Hematopoietic multipotent progenitor cell treated with erythropoietin and hydrocortisone succinate and interleukin-3 and kit ligand, for 17 days (in vitro differentiated cells): ENCODE measurements at regions not wholly inside any gene's neighbourhood (a gene's known extent, or its start where the extent isn't known, plus 50 kb on each side); places are given as distances from the start of the nearest gene placed in this dataset.

Experiments
- DNase-seq: peaks from one replicate; pipeline ENCODE4 v3.0.0-alpha.2; 2015; ENCODE audit warnings: low spot score

- DNase-seq = peak; percentile 18
Measured at GRCh38 chr4:174120446-174121295, 162.8 kb downstream of the FBXO8 start.

DNA sequence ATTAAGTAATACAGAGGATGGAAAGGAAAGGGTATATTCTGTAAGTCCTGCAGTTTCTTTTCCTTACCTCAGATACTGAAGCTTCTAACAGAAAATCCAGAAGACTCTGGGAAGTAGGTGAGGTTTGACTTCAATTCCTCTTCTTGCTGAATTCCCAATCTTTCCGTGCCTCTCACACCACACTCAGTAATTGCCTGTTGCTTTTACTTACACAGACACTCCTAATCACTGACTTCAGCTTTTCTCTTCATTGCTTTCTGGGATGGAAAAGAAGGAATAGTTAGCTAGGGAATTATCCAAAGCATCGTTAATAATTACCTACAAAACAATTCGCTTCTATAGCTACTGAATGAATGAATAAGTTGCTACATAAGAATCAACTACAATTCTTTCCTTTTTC lies 163.6 kb downstream of the FBXO8 start:
- DNase-seq = no peak

DNA sequence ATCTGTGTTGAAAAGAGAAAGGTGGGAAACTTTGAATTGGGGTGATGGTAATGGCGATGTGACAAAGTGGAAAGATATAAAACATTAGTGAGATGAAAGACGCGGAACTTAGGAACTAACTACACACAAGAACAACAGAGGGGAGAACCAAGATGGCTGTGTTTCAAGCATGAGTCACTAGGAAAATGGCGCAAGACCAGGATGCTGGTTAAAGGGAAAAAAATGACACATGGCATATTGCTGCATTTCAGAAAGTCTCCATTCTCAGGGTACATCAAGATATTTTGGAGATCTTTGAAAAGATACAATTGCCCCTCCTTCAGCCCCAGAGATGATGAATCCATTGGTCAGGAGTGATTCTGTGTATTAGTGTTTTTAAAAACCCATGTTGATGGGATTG lies 164.4 kb downstream of the FBXO8 start:
- DNase-seq = no peak

DNA sequence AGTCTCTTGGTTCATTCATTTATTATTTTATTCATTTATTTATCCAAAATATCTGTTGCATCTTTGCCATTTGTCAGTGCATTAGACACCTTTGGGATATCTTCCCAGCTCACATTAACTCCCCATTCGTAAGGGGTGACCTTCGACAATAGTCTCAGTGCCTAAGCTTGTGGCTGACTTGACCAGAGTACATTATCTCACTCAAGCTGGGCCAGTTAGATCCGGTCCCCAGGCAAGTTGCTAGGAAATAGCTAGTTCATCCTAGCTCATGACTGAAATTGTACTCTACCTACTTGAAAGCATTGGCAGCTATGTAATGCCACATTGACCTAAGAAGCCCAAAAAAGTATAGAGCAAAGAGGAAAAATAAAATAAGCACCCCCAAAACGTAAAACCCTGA lies 165.3 kb downstream of the FBXO8 start:
- DNase-seq = no peak

- no peak for DNase-seq
Measured at GRCh38 chr4:174117445-174117844, 166.0 kb downstream of the FBXO8 start.

DNA sequence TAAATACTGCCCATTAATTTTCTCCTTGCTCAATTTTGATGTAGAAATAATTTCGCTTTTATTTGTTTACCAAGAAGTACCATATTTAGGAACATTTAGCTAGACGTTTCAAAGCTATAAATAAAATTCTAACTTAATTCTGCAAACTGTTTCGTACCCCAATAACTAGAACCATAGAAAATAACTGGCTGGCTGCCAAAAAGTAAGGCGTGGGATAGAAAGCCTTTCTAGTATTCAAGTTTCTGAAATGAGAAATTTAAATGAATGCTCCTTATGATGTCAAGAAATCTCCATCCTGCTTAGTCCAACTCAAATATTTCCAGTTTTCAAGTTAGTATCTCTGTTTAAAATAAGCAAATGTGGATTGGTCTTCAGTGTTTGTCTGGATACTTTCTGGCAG lies 167.4 kb downstream of the FBXO8 start:
- DNase-seq = no peak

DNA sequence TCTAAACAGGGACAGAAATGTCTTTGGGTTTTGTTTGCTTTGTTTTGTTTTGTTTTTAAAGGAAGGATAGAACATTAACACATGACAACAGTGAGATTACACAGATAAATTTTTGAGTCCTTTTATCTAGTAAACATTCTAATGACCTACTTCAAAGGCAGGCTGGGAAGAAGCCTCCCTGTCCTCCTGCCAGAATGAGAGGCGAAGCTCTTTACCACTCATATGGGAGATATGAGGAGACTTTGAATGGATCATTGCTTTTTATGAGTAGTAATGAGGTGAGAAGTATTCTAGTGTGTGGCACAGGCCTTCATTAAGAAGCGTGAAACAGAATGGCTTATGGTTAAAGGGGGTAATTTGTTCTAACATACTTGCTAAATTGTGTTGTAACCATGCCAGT lies 172.0 kb downstream of the FBXO8 start:
- no peak for DNase-seq

DNA sequence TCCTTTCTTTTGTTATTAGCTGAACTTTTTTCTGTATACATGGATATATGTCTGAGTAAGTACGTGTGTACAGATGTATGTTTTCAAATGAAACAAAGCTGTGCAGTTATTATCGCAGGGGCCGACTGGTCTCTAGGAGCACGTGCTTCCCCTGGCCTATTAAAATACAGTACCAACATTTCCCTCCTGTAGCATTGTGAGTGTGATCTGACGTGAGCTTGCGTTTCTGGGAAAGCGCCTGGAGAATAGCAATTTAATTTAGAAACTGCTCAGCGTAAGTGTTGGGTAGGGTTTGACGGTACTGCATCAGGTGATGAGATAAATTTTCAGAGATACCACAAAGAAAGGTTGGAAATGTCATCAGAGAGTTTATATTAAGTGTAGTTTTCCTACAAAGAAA lies 173.3 kb downstream of the FBXO8 start:
- DNase-seq = no peak

- DNase-seq = no peak
Measured at GRCh38 chr4:174107746-174108354, 175.6 kb downstream of the FBXO8 start.

DNA sequence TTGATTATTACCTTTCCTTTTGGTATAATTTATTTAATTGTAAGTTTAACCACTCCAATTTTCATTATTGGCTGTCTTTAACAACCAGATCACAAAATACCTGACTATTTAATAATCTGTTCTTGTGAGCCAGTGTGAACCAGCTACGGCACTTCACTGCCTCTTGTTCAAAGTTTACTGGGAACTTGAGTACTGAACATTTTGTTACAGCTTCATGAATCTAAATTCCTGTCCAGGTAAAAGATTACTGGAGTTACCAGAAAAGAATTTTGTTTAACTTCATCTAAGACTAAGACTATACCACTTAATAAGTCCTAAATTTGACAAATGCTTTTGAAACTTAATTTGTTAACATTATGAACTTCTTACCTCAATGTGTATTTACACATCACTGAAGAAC lies 178.3 kb downstream of the FBXO8 start:
- no peak for DNase-seq

DNA sequence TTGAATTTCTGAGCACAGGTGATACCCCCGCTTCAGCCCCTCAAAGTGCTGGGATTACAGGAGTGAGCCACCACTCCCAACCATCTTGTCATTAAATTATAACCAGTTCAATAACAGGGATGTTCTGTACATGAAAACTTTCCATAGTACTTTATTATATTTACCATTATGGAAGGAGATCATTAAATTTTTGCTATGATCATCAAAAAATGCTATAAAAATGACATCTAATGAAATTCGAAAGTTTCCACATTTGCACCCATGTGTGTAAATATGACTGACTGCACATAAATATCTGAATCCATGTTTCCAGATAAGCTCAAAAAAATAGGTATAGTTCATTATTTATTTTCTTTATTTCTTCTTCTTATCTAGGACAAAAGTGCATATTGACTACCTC lies 182.6 kb downstream of the FBXO8 start:
- DNase-seq = no peak

- no peak for DNase-seq
Measured at GRCh38 chr4:174099712-174100111, 183.8 kb downstream of the FBXO8 start.

DNA sequence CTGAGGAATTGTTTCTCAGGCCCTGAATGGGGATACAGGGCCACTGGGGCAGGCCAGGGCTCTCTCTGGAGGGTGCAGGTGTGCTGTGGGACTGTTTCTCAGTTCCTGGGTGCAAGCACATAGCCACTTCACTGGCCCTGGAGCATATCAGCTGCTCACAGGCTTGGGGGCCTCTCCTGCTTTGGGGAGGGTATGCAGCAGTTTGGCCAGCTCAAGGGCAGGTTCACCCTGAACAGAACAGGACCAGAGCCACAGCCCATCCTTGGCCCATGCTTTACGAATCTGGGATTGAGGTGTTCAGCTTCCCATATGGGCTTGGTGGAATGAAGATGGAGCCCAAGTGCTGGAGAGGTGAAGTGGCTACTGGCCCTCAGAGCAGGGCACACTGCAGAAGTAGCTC lies 186.5 kb downstream of the FBXO8 start:
- DNase-seq = no peak

DNA sequence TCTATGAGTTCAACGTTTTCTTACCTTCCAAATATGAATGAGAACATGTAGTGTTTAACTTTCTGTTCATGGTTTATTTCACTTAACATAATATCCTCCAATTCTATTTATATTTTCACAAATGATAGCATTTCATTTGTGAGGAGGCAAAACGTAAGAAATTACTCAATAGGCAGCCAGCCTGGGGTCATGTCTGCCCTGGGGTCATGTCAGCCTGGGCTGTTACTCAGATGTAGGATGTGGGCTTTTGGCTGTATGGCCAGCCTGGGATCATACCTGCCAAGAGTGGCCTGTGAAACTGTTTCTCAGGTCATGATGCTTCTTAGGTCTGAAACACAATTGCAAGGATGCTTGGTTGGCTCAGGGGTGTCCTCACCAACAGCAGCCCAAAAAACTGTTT lies 187.0 kb downstream of the FBXO8 start:
- DNase-seq = no peak

GRCh38 chr4:174091130-174091529 lies 192.3 kb downstream of the FBXO8 start:
- DNase-seq = no peak

DNA sequence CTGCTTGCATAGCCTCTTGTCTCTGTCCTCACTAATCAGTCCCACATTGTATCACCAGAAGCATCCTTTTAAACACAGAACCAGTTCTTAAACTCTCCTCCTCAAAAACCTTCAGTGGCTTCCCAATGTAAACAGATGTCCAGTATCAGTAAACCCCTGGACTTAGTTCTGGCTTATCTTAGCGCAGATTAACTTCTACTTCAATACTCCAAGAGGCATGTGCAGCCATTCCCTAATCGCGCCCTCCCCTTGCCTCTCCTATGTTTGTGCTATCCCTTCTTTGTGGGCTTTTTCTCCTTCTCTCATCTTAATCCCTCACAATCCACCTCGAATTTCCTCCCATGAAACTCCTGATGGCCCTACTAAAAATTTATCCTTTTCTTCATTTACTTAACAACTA lies 193.8 kb downstream of the FBXO8 start:
- no peak for DNase-seq

- no peak for DNase-seq
Measured at GRCh38 chr4:174088795-174089194, 194.7 kb downstream of the FBXO8 start.

DNA sequence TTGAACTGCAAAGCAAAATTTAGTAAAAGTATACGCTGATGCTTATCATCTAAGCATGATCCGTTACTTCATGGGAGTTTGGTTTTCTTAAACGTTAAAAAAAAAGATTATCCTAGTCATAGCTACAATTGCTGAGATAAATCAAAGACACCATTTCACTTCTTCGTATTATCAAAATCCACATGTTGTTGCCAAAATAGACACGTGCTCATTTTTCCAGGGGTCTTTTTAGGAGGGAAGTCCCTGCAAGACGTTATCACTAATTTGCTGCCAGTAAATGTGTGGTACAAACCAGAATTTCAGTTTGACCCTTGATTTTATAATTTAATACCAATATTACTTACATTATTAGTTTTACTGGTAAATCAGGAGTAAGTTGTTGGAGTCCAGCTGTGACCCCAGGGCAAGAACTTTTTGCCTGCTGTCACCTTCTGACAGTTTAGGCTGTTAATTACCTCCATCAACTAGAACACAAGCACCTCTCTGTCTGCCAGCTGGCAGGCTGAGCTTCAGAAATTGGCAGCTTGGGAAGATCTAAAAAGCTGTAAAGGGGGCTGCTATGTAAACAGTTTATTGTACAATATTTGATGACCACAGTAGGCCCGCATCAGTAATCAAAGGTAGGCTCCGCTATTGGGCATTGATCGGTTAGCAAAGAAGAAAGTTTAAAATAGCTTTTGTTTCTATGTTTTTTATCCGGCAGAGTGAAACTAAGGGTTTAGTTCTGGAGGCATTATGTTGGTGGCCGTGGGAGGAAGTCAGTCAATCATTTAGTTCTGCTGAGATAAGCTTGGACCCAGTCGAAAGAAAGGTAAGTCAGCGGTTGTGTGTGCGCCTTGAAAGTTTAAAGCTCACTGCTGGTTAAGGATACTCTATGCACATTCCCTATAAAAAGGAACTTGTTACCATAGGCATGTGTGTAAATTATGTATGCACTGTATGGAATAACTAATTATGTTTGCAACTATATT lies 196.4 kb downstream of the FBXO8 start:
- DNase-seq = no peak

GRCh38 chr4:174084981-174085380 lies 198.5 kb downstream of the FBXO8 start:
- DNase-seq = no peak

GRCh38 chr4:174084542-174084941 lies 198.9 kb downstream of the FBXO8 start:
- no peak for DNase-seq

DNA sequence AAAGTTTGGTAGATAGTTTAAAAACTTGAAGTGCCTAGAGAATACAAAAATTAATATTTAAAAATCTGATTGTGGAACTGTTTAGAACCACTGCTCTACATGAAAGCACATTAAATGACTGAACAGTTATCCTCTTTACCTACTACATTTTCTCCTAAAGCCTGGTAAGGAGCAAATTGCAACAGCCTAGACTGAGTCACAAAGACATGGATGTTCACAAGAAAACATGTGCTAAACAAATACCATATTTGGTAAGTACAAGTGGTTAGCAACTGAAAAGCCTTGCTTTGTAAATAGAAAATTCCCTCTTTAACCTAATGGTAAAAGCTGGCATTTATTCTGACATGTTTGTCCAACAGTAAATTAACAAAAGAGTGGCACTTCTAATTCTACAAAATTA lies 203.1 kb downstream of the FBXO8 start:
- DNase-seq = no peak

DNA sequence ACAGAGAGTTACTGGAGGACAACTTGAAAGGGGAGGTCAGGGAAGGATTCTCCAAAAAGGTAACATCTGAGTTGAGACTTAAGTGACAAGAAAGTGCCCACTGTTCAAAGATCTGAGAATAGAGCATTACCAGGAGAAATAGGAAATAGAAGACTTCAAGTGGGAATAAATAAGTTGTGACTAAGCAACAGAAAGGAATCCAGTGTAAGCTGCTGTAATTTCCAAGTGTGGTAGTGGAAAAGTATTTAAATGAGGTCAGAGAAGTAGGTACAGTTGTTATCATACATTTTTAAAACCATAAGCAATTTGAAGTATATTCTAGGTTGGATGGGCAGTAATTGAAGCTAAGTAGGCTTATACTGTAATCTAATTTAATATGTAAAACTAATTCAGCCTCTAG lies 211.9 kb downstream of the FBXO8 start:
- DNase-seq = no peak

DNA sequence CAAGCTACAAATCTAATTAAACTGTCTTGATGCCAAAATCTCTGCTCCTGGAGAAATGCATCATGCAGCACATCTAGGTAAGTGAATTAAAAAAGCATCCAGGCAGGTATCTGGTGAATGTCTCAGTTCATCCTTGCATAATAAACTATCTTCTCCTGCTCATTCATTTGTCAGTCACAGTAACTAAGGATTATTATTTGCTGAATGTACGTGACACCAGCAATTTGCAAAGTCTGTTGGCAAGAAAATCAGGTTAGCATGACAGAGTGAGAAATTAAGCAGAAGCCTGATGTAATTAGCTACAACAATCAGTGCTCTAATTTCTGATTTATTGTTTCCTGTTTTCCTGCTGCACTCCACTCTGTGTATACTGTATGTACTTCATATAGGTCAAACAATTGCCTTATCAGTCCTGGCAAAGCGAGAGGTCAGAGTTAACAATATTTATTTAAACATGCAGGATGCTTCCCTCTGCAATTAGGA lies 213.6 kb downstream of the FBXO8 start:
- DNase-seq = no peak
